Neural cell (in vitro differentiated cells): ENCODE measurements at regions not wholly inside any gene's neighbourhood (a gene's known extent, or its start where the extent isn't known, plus 50 kb on each side); places are given as distances from the start of the nearest gene placed in this dataset.

Experiments used
- CTCF ChIP-seq: fragments of 450-650 bp; IDR thresholded peaks from 2 replicates; pipeline ENCODE4 v1.5.1; 2014; ENCODE audit warnings: antibody characterized with exemption, mild to moderate bottlenecking, moderate library complexity; ENCODE audit not compliant: poor library complexity, severe bottlenecking
- EP300 ChIP-seq: fragments of 450-650 bp; conservative IDR thresholded peaks from 2 replicates; pipeline ENCODE4 v1.6.1; 2014; ENCODE audit warnings: antibody characterized with exemption, mild to moderate bottlenecking, moderate library complexity; ENCODE audit not compliant: poor library complexity, severe bottlenecking
- POLR2AphosphoS5 ChIP-seq: IDR thresholded peaks from 2 replicates; pipeline ENCODE4 v1.6.1; 2012
- RAD21 ChIP-seq: fragments of 450-650 bp; conservative IDR thresholded peaks from 2 replicates; pipeline ENCODE4 v1.6.1; 2014; ENCODE audit warnings: antibody characterized with exemption, mild to moderate bottlenecking, moderate library complexity
- REST ChIP-seq: IDR thresholded peaks from 2 replicates; pipeline ENCODE4 v1.6.1; 2012; ENCODE audit warnings: borderline replicate concordance

DNA sequence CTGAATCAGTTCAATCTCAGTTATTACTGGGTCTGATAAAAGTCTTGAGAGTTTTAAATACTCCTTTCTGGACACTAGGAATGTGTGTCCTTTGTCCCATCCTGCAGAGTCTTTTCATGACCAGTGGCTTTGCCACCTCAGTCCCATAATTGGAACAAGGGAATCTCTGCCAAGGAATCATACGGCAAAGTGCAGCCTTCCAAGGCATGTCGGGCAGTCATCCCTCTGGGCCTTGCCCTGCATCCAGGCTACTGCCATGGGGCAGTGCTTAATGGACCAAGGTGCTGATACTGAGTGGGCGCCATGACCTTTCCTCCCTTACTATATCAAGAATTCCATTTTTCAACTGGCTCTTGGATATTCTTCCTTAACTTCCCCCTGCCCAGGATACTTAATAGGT, 195.3 kb downstream of the ZC3H11B start:
- no peak for TF ChIP-seq REST
- TF ChIP-seq RAD21, result no peak
- TF ChIP-seq POLR2AphosphoS5, result no peak
- TF ChIP-seq CTCF, result no peak
- no peak for TF ChIP-seq EP300
